Tongue (tissue), 2 donors: ENCODE measurements at regions not wholly inside any gene's neighbourhood (a gene's known extent, or its start where the extent isn't known, plus 50 kb on each side); places are given as distances from the start of the nearest gene placed in this dataset. TPM values are rescaled to one million over a fixed set of nuclear protein-coding genes. Genes with fewer than 3 reads are reported as not detected.

Experiments used
- DNase-seq: peaks from one replicate; pipeline ENCODE4 v3.0.0-alpha.2; 2015
- small RNA-seq: library from RNA; depleted of rRNA; stranded (forward); fragments of <200 nt; gene quantifications from one replicate; pipeline ENCODE3, GENCODE V24; 2014; ENCODE audit warnings: low replicate concordance

DNA sequence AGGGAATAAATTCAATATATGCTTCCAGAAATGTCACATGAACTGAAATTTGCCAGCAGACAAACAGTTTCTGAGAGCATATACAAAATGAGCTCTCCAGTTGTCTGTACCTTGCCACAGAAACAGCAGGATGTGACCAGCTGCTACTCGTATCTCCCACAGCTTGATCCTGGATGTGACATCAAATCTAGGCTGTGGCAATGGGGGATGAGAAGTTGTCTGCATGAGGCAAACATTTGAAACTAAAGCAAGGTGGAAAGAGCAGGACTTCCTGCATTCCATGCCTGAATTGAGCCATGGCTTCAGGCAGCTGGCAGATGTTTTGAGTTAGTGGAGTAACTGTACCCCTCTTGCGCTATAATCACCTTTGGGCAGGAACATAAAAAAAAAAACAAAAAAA lies 1724.0 kb downstream of the RPA4 start:
- no peak for DNase-seq

DNA sequence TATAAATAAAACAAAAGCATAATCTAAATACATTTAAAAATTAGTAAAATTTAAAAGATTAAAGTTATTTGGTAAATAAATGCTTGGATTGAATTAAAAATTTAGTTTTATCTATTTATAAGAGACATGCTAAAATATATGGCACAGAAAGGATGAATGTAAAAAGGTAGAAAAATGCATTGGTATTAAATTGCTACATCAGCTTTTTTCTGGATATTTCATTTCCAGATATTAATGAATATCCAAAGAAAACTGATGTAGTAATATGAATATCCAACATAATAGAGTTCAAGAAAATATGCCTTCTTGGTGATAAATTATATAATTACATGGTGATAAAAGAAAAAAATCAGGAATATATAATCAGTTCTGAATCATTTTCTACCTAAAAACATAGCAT lies 1743.9 kb downstream of the RPA4 start:
- no peak for DNase-seq

DNA sequence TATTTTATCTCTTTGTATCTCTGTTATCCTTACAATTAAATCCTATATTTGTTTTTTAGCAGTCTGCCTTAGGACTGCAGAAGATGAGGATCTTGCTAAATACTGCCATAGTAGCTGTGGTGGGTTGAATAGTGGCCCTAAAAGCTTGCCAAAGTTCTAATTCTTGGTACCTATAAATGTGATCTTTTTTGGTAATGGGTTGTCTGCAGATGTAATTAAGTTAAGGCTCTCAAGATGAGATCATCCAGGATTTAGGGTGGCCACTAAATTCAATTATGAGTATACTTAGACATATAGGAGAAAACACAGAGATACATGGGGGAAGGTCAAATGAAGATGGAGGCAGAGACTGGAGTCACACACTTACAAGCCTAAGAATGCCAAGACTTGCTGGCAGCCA lies 1753.7 kb downstream of the RPA4 start:
- DNase-seq, result no peak

DNA sequence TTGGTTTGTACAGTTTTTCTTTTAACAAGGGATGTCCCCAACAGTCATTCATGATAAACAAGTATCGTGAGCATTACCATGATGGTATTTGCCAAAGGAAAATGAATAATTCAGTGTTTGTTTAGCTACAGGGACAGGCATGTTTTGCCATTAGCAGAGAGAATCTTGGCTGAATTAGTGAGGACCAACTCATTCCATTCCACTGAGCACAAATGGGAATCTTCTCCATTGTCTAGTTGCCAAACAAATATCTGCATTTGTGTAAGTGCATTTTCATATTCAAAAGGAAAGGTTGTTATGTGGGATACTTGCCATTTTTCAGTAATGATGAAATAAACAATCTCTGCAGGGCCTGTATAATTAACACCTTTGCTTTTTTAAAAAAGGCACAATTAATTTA lies 1762.6 kb downstream of the RPA4 start:
- DNase-seq, result no peak

DNA sequence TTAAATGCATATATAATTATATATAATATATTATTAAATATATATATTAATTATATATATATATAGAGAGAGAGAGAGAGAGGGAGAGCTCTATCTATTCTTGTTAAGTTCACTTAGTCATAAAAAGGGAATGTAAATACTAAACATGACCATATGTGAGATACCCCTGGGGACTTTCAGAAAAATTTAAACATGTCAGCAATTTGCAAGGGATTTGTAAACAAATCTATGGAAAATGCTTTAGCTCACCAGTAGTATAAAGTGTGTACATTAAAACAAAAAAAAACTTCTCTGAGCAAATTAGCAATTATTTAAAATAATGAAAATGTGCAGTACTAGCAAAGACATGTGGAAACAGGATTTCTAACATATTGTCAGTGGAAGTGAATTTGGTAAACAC lies 1755.5 kb downstream of the PCDH19 start:
- no peak for DNase-seq

Small RNA genes in the stretch of these regions (small RNA-seq; reads per million reads assigned to genes)
- not detected for gene AL357312.1
